ENCODE measurements at regions not wholly inside any gene's neighbourhood (a gene's known extent, or its start where the extent isn't known, plus 50 kb on each side); places are given as distances from the start of the nearest gene placed in this dataset.
"Not testable (repeated sequence)": the region's sequence is repeated elsewhere in the genome, so short reads cannot be mapped to it uniquely, and the experiment has no call there.

GRCh38 chr7:149690688-149691446 lies 82.5 kb downstream of the ZNF467 start:
- Histone ChIP-seq H3K27me3 (0 out of 2 replicates have a peak, but pooled peaks cover 5% of the 10 kb centered on the region), H3K36me3 (no peaks in the 10 kb centered on the region), H3K27ac (no peak overlapping the region), H3K4me3 (peak overlapping the region; percentile 28), H3K4me1 (no peaks in the 10 kb centered on the region), H3K9me3 (replicated peaks) (0 out of 2 replicates have a peak, but pooled peaks cover 6% of the 10 kb centered on the region)
- peak; percentile 83 to 91 for DNase-seq

DNA sequence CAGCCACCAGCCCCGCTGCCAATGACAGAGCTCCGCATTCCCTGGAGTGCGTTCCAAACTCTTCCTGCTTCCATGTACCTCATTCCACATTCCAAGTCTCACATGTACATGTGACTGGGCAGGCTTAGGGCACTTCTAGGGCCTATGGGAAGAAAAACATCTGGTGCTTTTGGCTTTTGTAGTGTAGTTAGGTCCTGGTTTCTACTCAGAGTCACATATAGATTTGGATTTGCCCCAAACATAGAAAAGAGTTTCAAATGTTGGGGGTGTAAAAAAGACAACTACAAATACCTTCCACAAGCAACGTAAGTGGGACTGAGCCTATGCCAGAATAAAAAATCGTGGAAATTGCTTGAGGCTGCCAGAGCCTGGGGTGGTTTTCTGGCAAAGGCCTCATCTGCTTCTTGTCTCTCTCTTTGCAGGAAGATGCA lies 84.1 kb downstream of the ZNF467 start:
- Histone ChIP-seq H3K4me1 (no peaks in the 10 kb centered on the region), H3K27me3 (0 out of 2 replicates have a peak, but pooled peaks cover 3% of the 10 kb centered on the region), H3K9me3 (replicated peaks) (0 out of 2 replicates have a peak, but pooled peaks cover 6% of the 10 kb centered on the region), H3K4me3 (no peak overlapping the region), H3K36me3 (no peaks in the 10 kb centered on the region), H3K27ac (no peak overlapping the region)
- no peak for DNase-seq

- no peak overlapping the region for H3K27ac ChIP-seq
- H3K36me3 ChIP-seq: no peaks in the 10 kb centered on the region
- DNase-seq: no peak
Measured at GRCh38 chr7:149688836-149689235, 84.6 kb downstream of the ZNF467 start.

DNA sequence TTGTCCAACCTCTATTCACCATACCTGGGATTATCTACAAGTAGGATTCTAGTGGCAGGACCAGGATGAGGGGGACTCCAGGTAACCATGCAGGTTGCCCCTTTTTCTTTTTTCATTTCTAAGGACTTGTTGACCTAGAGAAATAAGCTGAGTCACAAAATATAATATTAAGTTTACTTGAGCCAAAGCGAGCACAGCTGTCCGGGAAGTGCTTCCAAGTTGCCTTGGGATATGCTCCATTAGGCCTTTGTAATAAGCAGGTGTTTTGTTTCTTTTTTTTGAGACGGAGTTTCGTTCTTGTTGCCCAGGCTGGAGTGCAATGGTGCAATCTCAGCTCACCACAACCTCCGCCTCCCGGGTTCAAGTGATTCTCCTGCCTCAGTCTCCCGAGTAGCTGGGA lies 85.6 kb downstream of the ZNF467 start:
- H3K4me1 ChIP-seq; H3K4me3 ChIP-seq; H3K36me3 ChIP-seq; H3K9me3 ChIP-seq (replicated peaks); H3K27ac ChIP-seq; H3K27me3 ChIP-seq; DNase-seq: not testable (repeated sequence)

More at GRCh38 chr7:149688836-149689235, 84.6 kb downstream of the ZNF467 start:
- Histone ChIP-seq H3K4me1 (no peaks in the 10 kb centered on the region), H3K4me3 (no peak overlapping the region), H3K27me3 (0 out of 2 replicates have a peak, but pooled peaks cover 5% of the 10 kb centered on the region), H3K9me3 (replicated peaks) (0 out of 2 replicates have a peak, but pooled peaks cover 6% of the 10 kb centered on the region)

DNA sequence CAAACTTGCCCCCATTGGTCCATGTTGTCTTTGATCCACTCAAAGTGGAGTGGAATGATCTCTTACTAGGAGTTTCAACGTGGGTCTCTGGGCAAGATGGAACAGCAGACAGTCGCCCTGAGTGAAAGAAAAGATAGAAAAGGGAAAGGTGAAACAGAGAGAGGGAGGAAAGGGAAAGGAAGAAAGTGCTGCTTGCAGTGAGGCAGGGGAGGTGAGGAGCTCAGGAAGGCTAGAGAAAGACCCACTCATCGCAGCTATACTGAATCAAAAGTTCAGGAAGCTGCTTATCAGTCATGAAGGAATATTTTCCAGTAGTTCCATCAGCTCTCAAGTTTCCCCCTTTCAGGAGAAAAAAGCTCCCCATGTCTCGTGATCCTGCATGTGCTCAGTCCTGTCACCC lies 86.9 kb downstream of the ZNF467 start:
- H3K4me1 ChIP-seq: no peaks in the 10 kb centered on the region
- H3K36me3 ChIP-seq: no peaks in the 10 kb centered on the region
- H3K4me3 ChIP-seq: no peak overlapping the region
- no peak overlapping the region for H3K27ac ChIP-seq
- 0 out of 2 replicates have a peak, but pooled peaks cover 5% of the 10 kb centered on the region for H3K27me3 ChIP-seq
- DNase-seq: no peak
- H3K9me3 ChIP-seq (replicated peaks): 0 out of 2 replicates have a peak, but pooled peaks cover 6% of the 10 kb centered on the region

- peaks cover 5% of the 10 kb centered on the region; the same call in 1 of the 2 replicates for H3K27me3 ChIP-seq
- no peak overlapping the region for H3K4me3 ChIP-seq
- 0 out of 2 replicates have a peak, but pooled peaks cover 6% of the 10 kb centered on the region for H3K9me3 ChIP-seq (replicated peaks)
- no peak overlapping the region for H3K27ac ChIP-seq
- H3K36me3 ChIP-seq: no peaks in the 10 kb centered on the region
- DNase-seq: no peak
- no peaks in the 10 kb centered on the region for H3K4me1 ChIP-seq
Measured at GRCh38 chr7:149686011-149686410, 87.4 kb downstream of the ZNF467 start.

GRCh38 chr7:149685455-149685854 lies 87.9 kb downstream of the ZNF467 start:
- Histone ChIP-seq H3K4me1 (no peaks in the 10 kb centered on the region), H3K9me3 (replicated peaks) (0 out of 2 replicates have a peak, but pooled peaks cover 11% of the 10 kb centered on the region), H3K4me3 (no peak overlapping the region), H3K27ac (no peak overlapping the region), H3K36me3 (no peaks in the 10 kb centered on the region), H3K27me3 (peaks cover 5% of the 10 kb centered on the region; the same call in 1 of the 2 replicates)
- DNase-seq: no peak

DNA sequence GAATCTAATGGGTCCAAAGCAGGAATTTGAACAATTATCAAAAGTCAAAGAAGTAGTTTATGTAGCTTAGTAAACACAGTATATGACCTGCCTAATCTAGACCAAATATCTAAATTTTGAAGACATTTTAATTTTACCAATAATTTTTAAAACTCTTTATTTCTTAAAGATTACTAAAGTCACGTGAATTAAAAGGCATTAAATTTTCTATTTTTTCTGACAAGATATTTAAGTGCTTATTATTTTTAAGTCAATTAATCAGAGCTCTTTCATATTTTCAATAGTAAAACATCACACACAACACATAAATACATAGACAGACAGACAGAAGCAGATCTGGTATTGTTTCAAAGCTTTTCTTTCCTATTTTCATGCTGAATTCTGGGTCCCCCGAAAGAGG lies 89.5 kb downstream of the ZNF467 start:
- H3K27ac ChIP-seq: no peak overlapping the region
- no peak for DNase-seq
- peaks cover 5% of the 10 kb centered on the region; the same call in 1 of the 2 replicates for H3K27me3 ChIP-seq
- H3K36me3 ChIP-seq: no peaks in the 10 kb centered on the region
- H3K4me1 ChIP-seq: no peaks in the 10 kb centered on the region
- 0 out of 2 replicates have a peak, but pooled peaks cover 15% of the 10 kb centered on the region for H3K9me3 ChIP-seq (replicated peaks)
- H3K4me3 ChIP-seq: no peak overlapping the region

DNA sequence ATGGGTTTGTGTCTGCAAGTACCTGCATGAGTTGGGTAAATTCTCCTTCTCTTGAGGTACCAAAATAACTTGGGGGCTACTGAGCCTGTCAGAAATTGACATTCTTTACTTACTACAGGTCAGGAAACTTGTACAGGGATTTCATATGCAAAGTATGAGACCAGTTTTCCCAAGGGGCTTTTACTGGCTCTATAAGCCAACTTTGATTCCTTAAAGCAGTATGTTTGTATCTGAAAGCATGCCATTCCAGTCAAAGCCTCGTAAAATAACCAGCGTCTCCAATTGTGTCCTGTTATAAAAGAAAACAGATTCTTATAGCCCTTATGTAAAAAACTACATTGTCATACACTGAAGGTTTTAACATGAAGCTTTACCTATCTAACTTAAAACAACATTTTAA lies 90.2 kb downstream of the ZNF467 start:
- H3K4me1 ChIP-seq: no peaks in the 10 kb centered on the region
- H3K27me3 ChIP-seq: peaks cover 5% of the 10 kb centered on the region; the same call in 1 of the 2 replicates
- H3K9me3 ChIP-seq (replicated peaks): 0 out of 2 replicates have a peak, but pooled peaks cover 12% of the 10 kb centered on the region
- H3K27ac ChIP-seq: no peak overlapping the region
- no peak overlapping the region for H3K4me3 ChIP-seq
- DNase-seq: no peak
- H3K36me3 ChIP-seq: no peaks in the 10 kb centered on the region

GRCh38 chr7:149682038-149682437 lies 91.3 kb downstream of the ZNF467 start:
- Histone ChIP-seq H3K36me3 (no peaks in the 10 kb centered on the region), H3K4me3 (no peak overlapping the region), H3K9me3 (replicated peaks) (0 out of 2 replicates have a peak, but pooled peaks cover 9% of the 10 kb centered on the region), H3K27ac (no peak overlapping the region), H3K27me3 (peaks cover 5% of the 10 kb centered on the region; the same call in 1 of the 2 replicates), H3K4me1 (no peaks in the 10 kb centered on the region)
- no peak for DNase-seq

GRCh38 chr7:149681274-149681673 lies 92.1 kb downstream of the ZNF467 start:
- Histone ChIP-seq H3K27ac (no peak overlapping the region), H3K36me3 (no peaks in the 10 kb centered on the region), H3K9me3 (replicated peaks) (0 out of 2 replicates have a peak, but pooled peaks cover 9% of the 10 kb centered on the region), H3K4me3 (no peak overlapping the region), H3K27me3 (peaks cover 5% of the 10 kb centered on the region; the same call in 1 of the 2 replicates), H3K4me1 (no peaks in the 10 kb centered on the region)
- no peak for DNase-seq

DNA sequence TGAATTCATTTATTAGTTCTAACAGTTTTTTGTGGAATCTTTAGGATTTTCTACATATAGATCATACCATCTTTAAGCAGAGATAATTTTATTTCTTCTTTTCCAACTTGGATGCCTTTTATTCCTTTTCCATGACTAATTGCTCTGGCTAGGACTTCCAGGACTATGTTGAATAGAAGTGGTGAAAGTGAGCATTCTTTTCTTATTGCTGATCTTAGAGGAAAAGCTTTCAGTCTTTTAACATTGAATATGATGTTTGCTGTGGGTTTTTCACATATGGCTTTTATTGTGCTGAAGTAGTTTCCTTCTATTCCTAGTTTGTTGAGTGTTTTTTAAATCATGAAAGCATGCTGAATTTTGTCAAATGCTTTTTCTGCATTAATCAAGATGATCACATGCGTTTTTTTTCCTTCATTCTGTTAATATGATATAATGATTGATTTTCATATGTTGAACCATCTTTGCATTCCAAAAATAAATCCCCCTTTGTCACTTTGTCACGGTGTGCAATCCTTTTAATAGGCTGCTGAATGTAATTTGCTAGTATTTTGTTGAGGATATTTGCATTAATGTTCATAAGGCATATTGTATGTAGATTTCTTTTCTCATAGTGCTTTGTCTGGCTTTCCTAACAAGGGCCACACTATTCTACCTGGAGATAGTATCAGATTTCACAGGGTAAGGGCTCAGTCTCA lies 92.9 kb downstream of the ZNF467 start:
- no peak for DNase-seq
- Histone ChIP-seq H3K27ac (no peak overlapping the region), H3K27me3 (peaks cover 5% of the 10 kb centered on the region; the same call in 1 of the 2 replicates), H3K36me3 (no peaks in the 10 kb centered on the region), H3K9me3 (replicated peaks) (0 out of 2 replicates have a peak, but pooled peaks cover 9% of the 10 kb centered on the region), H3K4me1 (no peaks in the 10 kb centered on the region), H3K4me3 (no peak overlapping the region)

DNA sequence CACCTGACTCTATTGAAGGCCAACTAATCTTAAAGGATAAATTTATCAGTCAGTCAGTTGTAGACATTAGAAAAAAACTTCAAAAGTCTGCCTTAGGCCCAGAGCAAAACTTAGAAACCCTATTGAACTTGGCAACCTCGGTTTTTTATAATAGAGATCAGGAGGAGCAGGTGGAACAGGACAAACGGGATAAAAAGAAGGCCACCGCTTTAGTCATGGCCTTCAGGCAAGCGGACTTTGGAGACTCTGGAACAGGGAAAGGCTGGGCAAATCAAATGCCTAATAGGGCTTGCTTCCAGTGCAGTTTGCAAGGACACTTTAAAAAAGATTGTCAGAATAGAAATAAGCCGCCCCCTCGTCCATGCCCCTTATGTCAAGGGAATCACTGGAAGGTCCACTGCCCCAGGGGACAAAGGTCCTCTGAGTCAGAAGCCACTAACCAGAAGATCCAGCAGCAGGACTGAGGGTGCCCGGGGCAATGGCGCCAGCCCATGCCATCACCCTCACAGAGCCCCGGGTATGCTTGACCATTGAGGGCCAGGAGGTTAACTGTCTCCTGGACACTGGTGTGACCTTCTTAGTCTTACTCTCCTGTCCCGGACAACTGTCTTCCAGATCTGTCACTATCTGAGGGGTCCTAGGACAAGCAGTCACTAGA lies 98.5 kb downstream of the ZNF467 start:
- H3K4me3 ChIP-seq; H3K36me3 ChIP-seq; H3K9me3 ChIP-seq (replicated peaks); DNase-seq; H3K27me3 ChIP-seq; H3K27ac ChIP-seq: not testable (repeated sequence)
- H3K4me1 ChIP-seq: peaks cover 12% of the 10 kb centered on the region

GRCh38 chr7:149673006-149673405 lies 100.4 kb downstream of the ZNF467 start:
- Histone ChIP-seq H3K27me3 (no peaks in the 10 kb centered on the region), H3K4me1 (peaks cover 15% of the 10 kb centered on the region), H3K36me3 (no peaks in the 10 kb centered on the region), H3K27ac (no peak overlapping the region), H3K9me3 (replicated peaks) (no peaks in the 10 kb centered on the region), H3K4me3 (no peak overlapping the region)
- no peak for DNase-seq

Measured in SJCRH30 (cell line).